Naive thymus-derived CD8-positive, alpha-beta T cell (primary cell): ENCODE measurements at regions not wholly inside any gene's neighbourhood (a gene's known extent, or its start where the extent isn't known, plus 50 kb on each side); places are given as distances from the start of the nearest gene placed in this dataset.
A peak's percentile ranks its signal among the peaks of the same experiment; 100 is the strongest.

Experiments
- ATAC-seq, 2 donors: fragments of 150-1000 bp; cut with Tn5 transposase in 1 of 2; sonication (Bioruptor Pico), chemical (Tn5 transposase) in 1 of 2; 1 replicate in 1 of 2; 2 replicates in 1 of 2; pipeline ENCODE4 v1.10.0; 2021; ENCODE audit warnings: mild to moderate bottlenecking in 2 of 2, moderate library complexity in 2 of 2
- POLR2A ChIA-PET: fragments of 350-600 bp; sonication (Branson Sonifier 250); formaldehyde crosslinking; loops from one replicate; lab custom pipeline; 2021; ENCODE audit warnings: antibody characterized with exemption; lab: Charles Lee
- DNase-seq, 10 donors: peaks; one replicate each; pipeline versions ENCODE4 v3.0.0 to v3.0.0-alpha.2; 2020 to 2022
- H3K27ac Mint-ChIP-seq, 10 donors: one replicate each; pipeline ENCODE4 v1.8.0; 2020 to 2022; ENCODE audit warnings: mild to moderate bottlenecking in 10 of 10, mixed read lengths in 10 of 10, moderate library complexity in 4 of 10, inconsistent platforms in 1 of 10
- H3K27me3 Mint-ChIP-seq, 5 donors: one replicate each; pipeline ENCODE4 v1.8.0; 2021 to 2022; ENCODE audit warnings: mixed read lengths in 5 of 5
- H3K36me3 Mint-ChIP-seq, 3 donors: one replicate each; pipeline ENCODE4 v1.8.0; 2020 to 2022; ENCODE audit warnings: mixed read lengths in 3 of 3, mild to moderate bottlenecking in 2 of 3, inconsistent platforms in 1 of 3
- H3K4me1 Mint-ChIP-seq, 4 donors: one replicate each; pipeline ENCODE4 v1.8.0; 2021 to 2022; ENCODE audit warnings: mixed read lengths in 4 of 4
- H3K4me3 Mint-ChIP-seq, 10 donors: one replicate each; pipeline ENCODE4 v1.8.0; 2020 to 2022; ENCODE audit warnings: mild to moderate bottlenecking in 10 of 10, mixed read lengths in 10 of 10, moderate library complexity in 6 of 10, inconsistent platforms in 1 of 10
- H3K9me3 Mint-ChIP-seq, 9 donors: one replicate each; pipeline ENCODE4 v1.8.0; 2020 to 2022; ENCODE audit warnings: mixed read lengths in 9 of 9, mild to moderate bottlenecking in 3 of 9, inconsistent platforms in 1 of 9, moderate library complexity in 1 of 9

DNA sequence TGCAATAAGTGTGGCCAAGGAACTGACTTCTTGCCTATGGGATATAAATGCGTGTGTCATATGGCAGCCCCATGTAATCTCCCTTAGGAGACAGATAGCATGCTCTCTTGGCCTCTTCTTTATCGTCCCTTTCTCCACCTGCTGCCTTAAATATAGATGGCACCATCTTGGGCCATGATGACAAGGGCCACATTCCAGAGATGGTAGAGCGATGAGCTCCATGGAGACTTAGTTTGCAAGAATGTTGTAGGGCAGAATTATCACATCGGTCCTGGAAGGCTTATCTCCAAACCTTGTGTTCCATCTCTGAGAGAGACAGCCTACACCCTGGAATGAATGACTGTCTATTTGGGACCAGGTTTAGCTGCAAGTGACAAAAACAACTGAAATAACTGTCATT is 536.7 kb downstream of the TNS1 start:
- ATAC-seq (no peak), DNase-seq (no peak)
- Mint-ChIP-seq H3K27ac (no peak overlapping the region), H3K4me3 (no peak overlapping the region), H3K9me3 (no peaks in the 10 kb centered on the region), H3K27me3 (peaks cover 0 to 3% (median 0%) of the 10 kb centered on the region in 5 donors), H3K4me1 (no peaks in the 10 kb centered on the region), H3K36me3 (peaks cover 5 to 7% (median 6%) of the 10 kb centered on the region in 3 donors)
- POLR2A ChIA-PET, result interaction anchor here (1.0 kb wide), 1 partner anchor 9 kb away, joined by 3 read pairs; no protein-coding TSS in a partner anchor

DNA sequence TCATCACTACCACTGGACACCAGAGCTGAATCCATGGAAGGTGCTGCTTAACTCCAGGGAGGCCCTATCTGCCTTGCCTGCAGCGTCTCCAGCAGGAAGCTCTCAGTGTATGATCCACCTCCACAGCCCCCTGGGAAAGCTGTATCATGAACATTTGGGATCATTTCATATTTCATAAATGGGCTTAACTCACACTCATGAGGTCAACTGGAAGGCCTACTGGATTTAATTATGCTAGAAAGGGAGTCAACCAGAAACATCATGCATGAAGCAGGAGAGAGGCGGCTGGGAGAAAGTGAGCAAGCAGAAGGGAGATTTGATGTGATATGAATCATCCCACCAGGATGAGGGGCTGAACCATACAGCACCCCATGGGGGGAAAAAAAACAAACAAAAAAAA is 537.7 kb downstream of the TNS1 start:
- ATAC-seq (no peak), DNase-seq (no peak)
- Mint-ChIP-seq H3K27ac (no peak overlapping the region), H3K9me3 (no peaks in the 10 kb centered on the region), H3K4me1 (no peaks in the 10 kb centered on the region), H3K36me3 (peaks cover 4 to 6% (median 5%) of the 10 kb centered on the region in 3 donors), H3K4me3 (no peak overlapping the region), H3K27me3 (peaks cover 0 to 2% (median 0%) of the 10 kb centered on the region in 5 donors)
- POLR2A ChIA-PET, result no interaction called here

DNA sequence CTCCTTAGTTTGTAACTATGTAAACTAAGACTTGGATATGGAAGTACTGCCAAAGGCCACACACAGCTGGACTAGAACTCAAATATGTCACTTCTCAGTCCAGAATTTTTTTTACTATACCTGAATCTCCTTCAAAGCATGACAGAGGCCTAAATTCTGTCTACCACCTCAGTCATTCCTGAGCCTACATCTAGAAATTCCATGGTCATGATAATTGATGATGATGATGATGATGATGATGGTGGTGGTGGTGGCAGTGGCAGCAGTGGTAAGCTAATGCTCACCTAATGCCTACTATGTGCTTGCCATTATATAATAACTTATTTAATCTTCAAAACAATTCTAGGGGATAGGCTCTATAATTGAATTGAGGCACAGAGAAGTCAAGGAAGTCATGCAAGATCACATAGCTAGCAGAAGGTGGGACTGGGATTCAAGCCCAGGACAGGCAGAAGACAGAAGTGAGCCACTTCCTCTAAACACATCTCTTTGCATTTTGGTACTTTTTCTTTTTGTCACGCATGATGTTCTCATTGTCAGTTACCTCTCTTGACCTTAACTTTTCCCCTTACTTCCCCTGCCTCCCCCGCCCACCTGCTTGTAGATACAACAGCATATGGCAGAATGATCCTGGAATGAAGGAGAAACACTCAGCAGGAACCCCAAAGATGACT is 539.3 kb downstream of the TNS1 start:
- Mint-ChIP-seq H3K9me3 (no peaks in the 10 kb centered on the region), H3K36me3 (peaks cover 4 to 6% (median 5%) of the 10 kb centered on the region in 3 donors), H3K4me3 (no peak overlapping the region), H3K27me3 (peaks cover 0 to 2% (median 0%) of the 10 kb centered on the region in 5 donors), H3K4me1 (no peaks in the 10 kb centered on the region), H3K27ac (no peak overlapping the region)
- POLR2A ChIA-PET, result no interaction called here
- no peak for DNase-seq
- no peak for ATAC-seq

DNA sequence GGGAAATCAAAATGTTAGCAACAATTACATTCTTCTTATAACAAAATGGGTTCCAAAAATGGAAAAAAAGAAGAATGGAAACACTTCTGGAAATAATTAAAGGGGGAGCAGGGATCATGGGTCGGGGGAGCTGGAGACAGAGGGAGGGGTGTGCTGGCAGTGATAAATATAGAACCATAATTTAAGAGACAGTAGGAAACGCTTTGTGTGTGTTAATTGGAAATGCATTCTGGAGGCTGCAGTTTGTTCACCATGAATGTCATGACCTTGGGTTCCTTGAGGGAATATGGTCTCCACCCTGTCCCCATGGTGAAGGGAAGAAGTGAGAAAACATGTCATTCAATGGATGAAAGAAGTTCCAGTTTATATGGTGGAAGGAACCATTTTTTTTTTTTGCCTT is 540.7 kb downstream of the TNS1 start:
- peaks cover 0 to 2% (median 0%) of the 10 kb centered on the region in 5 donors for H3K27me3 Mint-ChIP-seq
- H3K36me3 Mint-ChIP-seq, result peaks cover 3 to 11% (median 10%) of the 10 kb centered on the region in 3 donors
- H3K4me1 Mint-ChIP-seq, result no peaks in the 10 kb centered on the region
- H3K9me3 Mint-ChIP-seq, result peaks cover 0 to 1% (median 0%) of the 10 kb centered on the region in 9 donors
- ATAC-seq (no peak), DNase-seq (no peak)
- no peak overlapping the region for H3K4me3 Mint-ChIP-seq
- H3K27ac Mint-ChIP-seq, result no peak overlapping the region
- POLR2A ChIA-PET, result no interaction called here

DNA sequence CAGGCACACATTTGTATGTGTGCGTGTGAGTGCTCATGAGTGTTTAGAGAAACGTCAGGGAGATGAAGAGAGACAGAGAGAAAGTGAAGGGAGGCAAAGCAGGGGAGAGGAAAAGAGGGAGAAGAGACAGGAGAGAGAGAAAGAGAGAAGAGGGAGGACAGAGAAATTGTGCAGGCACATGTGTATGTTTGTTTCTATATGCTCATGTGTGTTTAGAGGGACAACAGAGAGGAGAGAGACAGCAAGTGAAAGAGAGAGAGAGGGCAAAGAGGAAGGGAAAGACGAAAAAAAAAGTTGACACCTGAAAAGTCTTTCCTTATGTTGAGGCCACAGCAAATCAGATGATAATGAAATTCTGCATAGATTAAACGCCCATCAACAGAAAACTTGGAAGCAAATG is 541.1 kb downstream of the TNS1 start:
- H3K27ac Mint-ChIP-seq, result no peak overlapping the region
- POLR2A ChIA-PET, result no interaction called here

DNA sequence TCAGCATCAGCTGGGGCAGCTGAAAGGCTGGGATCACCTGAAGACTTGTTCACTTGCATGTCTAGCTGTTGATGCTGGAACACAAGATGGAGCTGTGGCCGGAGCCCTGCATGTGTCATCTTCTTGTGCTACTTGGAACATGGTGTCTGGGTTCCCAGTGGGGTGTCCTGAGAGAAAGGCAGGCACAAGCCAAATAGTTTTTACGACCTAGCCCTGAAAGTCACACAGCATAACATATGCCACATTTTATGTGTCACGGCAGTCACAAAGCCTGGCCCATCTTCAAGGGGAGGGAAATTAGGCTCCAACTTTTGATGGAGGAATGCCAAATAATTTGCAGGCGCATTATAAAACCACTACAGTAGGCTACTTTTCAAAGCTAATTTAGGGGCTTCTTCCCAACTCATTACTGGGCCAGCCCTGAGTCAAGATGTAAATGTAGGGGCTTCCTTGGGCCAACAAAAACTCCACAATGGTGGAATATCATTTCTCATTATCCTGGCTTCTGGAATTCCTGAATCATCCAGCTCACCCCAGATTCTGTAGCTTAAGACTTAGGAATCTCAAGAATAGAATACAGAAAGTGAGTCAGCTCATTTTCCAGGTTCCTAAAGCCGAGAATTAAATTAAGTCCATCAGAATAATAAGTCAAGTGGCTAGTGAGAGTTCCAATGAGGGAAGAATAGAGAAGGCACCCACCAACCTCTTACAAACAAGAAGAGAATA is 543.0 kb downstream of the TNS1 start:
- peaks cover 0 to 6% (median 5%) of the 10 kb centered on the region in 3 donors for H3K36me3 Mint-ChIP-seq
- H3K27me3 Mint-ChIP-seq, result peaks cover 0 to 2% (median 0%) of the 10 kb centered on the region in 5 donors
- H3K9me3 Mint-ChIP-seq, result peaks cover 0 to 1% (median 0%) of the 10 kb centered on the region in 9 donors
- no peak overlapping the region for H3K27ac Mint-ChIP-seq
- no peak overlapping the region for H3K4me3 Mint-ChIP-seq
- POLR2A ChIA-PET, result no interaction called here
- DNase-seq (no peak), ATAC-seq (no peak)
- no peaks in the 10 kb centered on the region for H3K4me1 Mint-ChIP-seq

More for the DNA sequence above, 541.1 kb downstream of the TNS1 start:
- DNase-seq, result no peak
- Mint-ChIP-seq H3K27me3 (peaks cover 0 to 2% (median 0%) of the 10 kb centered on the region in 5 donors), H3K36me3 (peaks cover 3 to 10% (median 7%) of the 10 kb centered on the region in 3 donors), H3K9me3 (peaks cover 0 to 1% (median 0%) of the 10 kb centered on the region in 9 donors), H3K4me3 (no peak overlapping the region), H3K4me1 (no peaks in the 10 kb centered on the region)
- ATAC-seq, result no peak

DNA sequence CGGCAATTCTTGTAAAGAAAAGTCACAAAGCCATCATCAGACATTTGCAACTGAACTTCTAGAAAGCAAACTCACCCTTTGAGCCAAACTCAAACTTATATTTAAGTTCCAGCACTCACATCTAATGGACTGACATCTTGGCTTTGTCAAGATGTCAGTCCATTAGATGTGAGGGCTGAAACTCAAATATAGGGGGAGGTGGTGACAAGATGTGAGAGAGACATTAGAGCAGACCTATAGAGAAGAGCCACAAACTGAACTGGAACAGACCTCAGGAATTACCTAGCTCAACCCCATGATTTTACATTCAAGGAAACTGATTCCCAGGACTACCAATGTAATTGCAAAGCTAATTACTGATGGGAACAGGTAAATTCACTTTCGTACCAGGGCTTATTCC is 543.8 kb downstream of the TNS1 start:
- Mint-ChIP-seq H3K4me1 (no peaks in the 10 kb centered on the region), H3K27me3 (no peaks in the 10 kb centered on the region), H3K9me3 (peaks cover 0 to 1% (median 0%) of the 10 kb centered on the region in 9 donors), H3K36me3 (peaks cover 0 to 9% (median 8%) of the 10 kb centered on the region in 3 donors), H3K27ac (no peak overlapping the region), H3K4me3 (no peak overlapping the region)
- no peak for ATAC-seq
- no peak for DNase-seq
- POLR2A ChIA-PET, result no interaction called here

DNA sequence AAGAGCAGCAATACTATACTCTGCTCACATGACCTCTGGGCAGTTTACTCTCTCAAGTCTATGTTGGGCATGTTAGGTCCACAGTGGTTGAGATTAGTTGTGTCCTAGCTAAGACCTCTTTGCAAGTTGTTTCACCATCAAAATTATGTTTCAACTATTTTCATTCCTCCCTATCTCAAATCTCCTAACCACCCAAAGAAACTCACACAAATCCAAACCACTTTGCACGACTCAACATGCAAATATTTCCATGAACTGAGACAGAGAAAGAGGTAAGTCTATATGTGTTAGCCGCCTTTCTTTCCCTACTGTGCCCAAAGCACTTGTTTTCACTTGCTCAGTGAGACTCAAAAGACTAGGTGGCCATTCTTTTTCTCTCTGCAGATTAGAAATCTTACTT is 546.8 kb downstream of the TNS1 start:
- H3K4me3 Mint-ChIP-seq, result no peak overlapping the region
- POLR2A ChIA-PET, result no interaction called here
- peaks cover 0 to 1% (median 0%) of the 10 kb centered on the region in 9 donors for H3K9me3 Mint-ChIP-seq
- no peak overlapping the region for H3K27ac Mint-ChIP-seq
- no peaks in the 10 kb centered on the region for H3K27me3 Mint-ChIP-seq
- no peak for ATAC-seq
- H3K4me1 Mint-ChIP-seq, result no peaks in the 10 kb centered on the region
- no peak for DNase-seq
- peaks cover 0 to 10% (median 8%) of the 10 kb centered on the region in 3 donors for H3K36me3 Mint-ChIP-seq

DNA sequence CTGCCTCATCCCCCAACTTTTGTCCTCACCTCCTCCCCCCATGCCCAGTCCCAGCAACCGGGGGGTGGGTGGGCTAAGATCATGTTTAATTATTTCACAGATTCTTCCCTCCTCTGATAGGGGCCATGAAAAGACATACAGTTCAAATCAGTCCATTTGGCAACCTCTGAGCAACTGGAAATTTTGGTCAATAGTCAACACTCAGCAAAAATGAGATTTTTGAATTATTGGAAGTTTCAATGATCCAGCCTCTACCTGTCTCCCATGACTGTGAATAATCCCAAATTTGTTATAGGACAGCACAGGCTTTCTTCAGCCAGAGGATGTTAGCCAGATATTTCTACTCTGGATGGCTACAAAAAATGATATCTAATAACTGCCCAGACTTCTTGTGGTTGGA is 549.9 kb downstream of the TNS1 start:
- ATAC-seq (no peak), DNase-seq (no peak)
- no peaks in the 10 kb centered on the region for H3K27me3 Mint-ChIP-seq
- POLR2A ChIA-PET, result no interaction called here
- peaks cover 0 to 5% (median 3%) of the 10 kb centered on the region in 4 donors for H3K4me1 Mint-ChIP-seq
- peaks cover 0 to 9% (median 7%) of the 10 kb centered on the region in 3 donors for H3K36me3 Mint-ChIP-seq
- H3K27ac Mint-ChIP-seq, result no peak overlapping the region
- H3K9me3 Mint-ChIP-seq, result peaks cover 0 to 1% (median 0%) of the 10 kb centered on the region in 9 donors
- H3K4me3 Mint-ChIP-seq, result no peak overlapping the region

DNA sequence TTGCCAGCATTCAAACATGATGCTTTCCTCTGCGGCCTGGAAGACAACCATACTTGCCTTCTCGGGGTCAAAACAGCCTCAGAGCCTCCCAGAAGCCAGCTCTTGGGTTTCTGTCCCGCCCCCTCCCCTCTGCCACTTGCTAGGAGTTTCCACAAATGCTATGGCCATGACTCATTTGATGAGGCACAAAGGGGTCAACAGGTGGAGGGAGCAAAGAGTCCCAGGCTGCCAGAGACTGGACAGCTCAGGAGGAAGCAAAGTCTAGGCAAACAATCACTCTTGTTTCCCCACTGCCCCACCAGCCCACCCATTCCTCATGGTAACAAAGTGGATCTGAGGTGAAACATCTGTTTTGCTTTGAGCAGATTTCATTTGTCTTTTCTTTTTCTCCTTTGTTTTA is 551.1 kb downstream of the TNS1 start:
- DNase-seq, result no peak
- POLR2A ChIA-PET, result no interaction called here

DNA sequence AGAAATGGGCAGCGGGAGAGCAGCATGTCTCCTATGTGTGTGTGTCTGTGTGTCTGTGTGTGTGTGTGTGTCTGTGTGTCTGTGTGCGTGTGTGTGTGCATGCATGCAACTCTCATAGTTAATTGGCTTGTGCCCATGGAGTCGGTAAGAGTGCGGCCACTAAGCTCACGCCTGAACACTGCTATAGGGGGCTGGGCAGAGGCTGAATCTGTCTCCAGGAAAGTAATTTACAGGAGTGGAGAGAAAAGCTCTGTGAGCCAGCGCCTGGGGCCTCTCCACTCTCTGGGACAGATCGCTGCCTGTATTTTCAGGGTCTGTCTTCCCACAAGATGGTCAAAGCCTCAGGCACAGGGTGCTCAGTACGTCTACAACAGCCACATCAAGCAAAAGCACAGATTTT is 553.4 kb downstream of the TNS1 start:
- DNase-seq, result no peak
- no peak for ATAC-seq
- Mint-ChIP-seq H3K4me1 (peaks cover 0 to 5% (median 3%) of the 10 kb centered on the region in 4 donors), H3K9me3 (no peaks in the 10 kb centered on the region), H3K4me3 (no peak overlapping the region), H3K36me3 (peaks cover 2 to 4% (median 4%) of the 10 kb centered on the region in 3 donors), H3K27me3 (no peaks in the 10 kb centered on the region), H3K27ac (peak overlapping the region in 1 of 10 donors; percentile 2)
- POLR2A ChIA-PET, result no interaction called here

More for the DNA sequence above, 551.1 kb downstream of the TNS1 start:
- H3K4me1 Mint-ChIP-seq, result peaks cover 0 to 5% (median 3%) of the 10 kb centered on the region in 4 donors
- H3K27ac Mint-ChIP-seq, result no peak overlapping the region
- no peak for ATAC-seq
- peaks cover 2 to 4% (median 4%) of the 10 kb centered on the region in 3 donors for H3K36me3 Mint-ChIP-seq
- H3K9me3 Mint-ChIP-seq, result no peaks in the 10 kb centered on the region
- no peak overlapping the region for H3K4me3 Mint-ChIP-seq
- H3K27me3 Mint-ChIP-seq, result no peaks in the 10 kb centered on the region

DNA sequence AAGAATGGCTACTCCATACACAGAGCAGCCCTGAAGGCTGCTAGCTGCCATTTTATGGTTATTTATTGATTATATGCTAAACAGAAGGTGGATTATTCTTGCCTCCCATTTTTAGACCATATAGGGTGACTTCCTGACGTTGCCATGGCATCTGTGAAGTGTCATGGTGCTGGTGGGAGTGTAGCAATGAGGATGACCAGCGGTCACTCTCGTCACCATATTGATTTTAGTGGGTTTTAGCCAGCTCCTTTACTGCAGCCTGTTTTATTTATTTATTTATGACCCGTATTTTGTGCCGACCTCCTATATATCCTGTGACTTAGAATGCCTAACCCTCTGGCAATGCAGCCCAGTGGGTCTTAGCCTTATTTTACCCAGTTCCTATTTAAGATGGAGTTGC is 553.9 kb downstream of the TNS1 start:
- H3K27ac Mint-ChIP-seq, result no peak overlapping the region
- POLR2A ChIA-PET, result no interaction called here

DNA sequence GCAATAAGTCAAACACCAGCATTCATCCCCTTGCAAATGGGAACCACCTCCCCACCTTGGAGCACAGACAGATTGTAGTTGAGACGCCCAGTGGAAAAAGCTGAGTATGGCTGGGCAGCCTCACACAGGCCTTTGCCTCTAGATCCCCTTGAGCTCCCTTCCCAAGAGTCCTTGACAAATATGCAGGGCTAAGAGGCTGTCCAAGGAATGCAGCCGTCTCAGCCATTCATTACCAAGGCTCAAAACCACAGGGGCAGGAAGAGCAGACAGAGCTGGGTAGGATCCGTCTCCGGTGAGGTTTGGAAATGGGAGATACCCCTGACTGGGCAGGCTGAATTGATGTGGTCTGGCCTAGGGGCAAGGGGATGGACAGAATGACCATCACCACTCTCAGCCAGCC is 557.1 kb downstream of the TNS1 start:
- ATAC-seq (no peak), DNase-seq (no peak)
- Mint-ChIP-seq H3K27me3 (no peaks in the 10 kb centered on the region), H3K36me3 (peaks cover 4 to 10% (median 8%) of the 10 kb centered on the region in 3 donors), H3K4me3 (no peak overlapping the region), H3K27ac (no peak overlapping the region), H3K9me3 (peaks cover 0 to 5% (median 0%) of the 10 kb centered on the region in 9 donors), H3K4me1 (peaks cover 1 to 5% (median 3%) of the 10 kb centered on the region in 4 donors)
- POLR2A ChIA-PET, result no interaction called here

More for the DNA sequence above, 553.9 kb downstream of the TNS1 start:
- no peak overlapping the region for H3K4me3 Mint-ChIP-seq
- peaks cover 0 to 5% (median 3%) of the 10 kb centered on the region in 4 donors for H3K4me1 Mint-ChIP-seq
- no peak for ATAC-seq
- no peaks in the 10 kb centered on the region for H3K9me3 Mint-ChIP-seq
- DNase-seq, result no peak
- H3K36me3 Mint-ChIP-seq, result peaks cover 0 to 4% (median 0%) of the 10 kb centered on the region in 3 donors
- H3K27me3 Mint-ChIP-seq, result no peaks in the 10 kb centered on the region
